Gastroesophageal sphincter (tissue), 4 donors: ENCODE measurements at regions not wholly inside any gene's neighbourhood (a gene's known extent, or its start where the extent isn't known, plus 50 kb on each side); places are given as distances from the start of the nearest gene placed in this dataset.

Experiments used
- ATAC-seq: fragments of 150-250 bp; one replicate; pipeline ENCODE4 v1.9.1; 2016; ENCODE audit warnings: mild to moderate bottlenecking, moderate library complexity
- H3K27ac ChIP-seq, 4 donors: fragments of 200-600 bp; sonication (generic) in 3 of 4; 1 replicate in 3 of 4; 2 replicates in 1 of 4; pipeline ENCODE4 v1.5.1; 2016 to 2019
- H3K27me3 ChIP-seq: fragments of 200-600 bp; sonication (generic); one replicate; pipeline ENCODE4 v1.5.1; 2019
- H3K36me3 ChIP-seq, 2 donors: fragments of 200-600 bp; sonication (generic); one replicate each; pipeline ENCODE4 v1.5.1; 2019; ENCODE audit warnings: control low read depth in 1 of 2
- H3K4me1 ChIP-seq, 3 donors: fragments of 200-600 bp; sonication (generic); 1 replicate in 2 of 3; 2 replicates in 1 of 3; pipeline ENCODE4 v1.5.1; 2016 to 2019; ENCODE audit warnings: control low read depth in 2 of 3
- H3K4me3 ChIP-seq, 2 donors: fragments of 200-600 bp; sonication (generic); one replicate each; pipeline ENCODE4 v1.5.1; 2019; ENCODE audit warnings: mild to moderate bottlenecking in 1 of 2, moderate library complexity in 1 of 2
- H3K9me3 ChIP-seq, 3 donors: fragments of 200-600 bp; sonication (generic); one replicate each; pipeline ENCODE4 v1.5.1; 2017 to 2019; ENCODE audit warnings: control low read depth in 2 of 3
- EP300 ChIP-seq: sonication (generic); formaldehyde crosslinking; IDR thresholded peaks from one replicate; pipeline ENCODE4 v1.6.1; 2017; ENCODE audit warnings: antibody characterized with exemption, mild to moderate bottlenecking
- POLR2A ChIP-seq, 2 donors: fragments of 450-650 bp; IDR thresholded peaks; one replicate each; pipeline ENCODE4 v1.6.1; 2017; ENCODE audit warnings: antibody characterized with exemption in 2 of 2, mild to moderate bottlenecking in 2 of 2, moderate library complexity in 1 of 2
- POLR2AphosphoS5 ChIP-seq: sonication (generic); formaldehyde crosslinking; IDR thresholded peaks from one replicate; pipeline ENCODE4 v1.6.1; 2017; ENCODE audit warnings: antibody characterized with exemption
- WGBS, 2 donors: methylation state at CpG; one replicate each; pipeline ENCODE4 v1.1.5; 2018; ENCODE audit warnings: low coverage in 1 of 2; 5-methylcytosine and 5-hydroxymethylcytosine counted together
- TF ChIP-seq, protein P1 (sequence below), 4 experiments: fragments of 200-600 bp in 2 of 4; fragments of 450-650 bp in 2 of 4; sonication (generic) in 1 of 4; IDR thresholded peaks; one replicate each; pipeline ENCODE4 v1.5.1; 2017 to 2019; ENCODE audit warnings: antibody characterized with exemption in 4 of 4, mild to moderate bottlenecking in 2 of 4, moderate library complexity in 2 of 4

- Histone ChIP-seq H3K4me3 (no peak overlapping the region), H3K9me3 (no peaks in the 10 kb centered on the region), H3K27ac (no peak overlapping the region), H3K4me1 (no peaks in the 10 kb centered on the region), H3K27me3 (no peaks in the 10 kb centered on the region), H3K36me3 (no peaks in the 10 kb centered on the region)
- ATAC-seq, result no peak
- TF ChIP-seq EP300, result no peak
These were observed 376.5 kb downstream of the LRRIQ3 start for GRCh38 chr1:73821520-73821919.

DNA sequence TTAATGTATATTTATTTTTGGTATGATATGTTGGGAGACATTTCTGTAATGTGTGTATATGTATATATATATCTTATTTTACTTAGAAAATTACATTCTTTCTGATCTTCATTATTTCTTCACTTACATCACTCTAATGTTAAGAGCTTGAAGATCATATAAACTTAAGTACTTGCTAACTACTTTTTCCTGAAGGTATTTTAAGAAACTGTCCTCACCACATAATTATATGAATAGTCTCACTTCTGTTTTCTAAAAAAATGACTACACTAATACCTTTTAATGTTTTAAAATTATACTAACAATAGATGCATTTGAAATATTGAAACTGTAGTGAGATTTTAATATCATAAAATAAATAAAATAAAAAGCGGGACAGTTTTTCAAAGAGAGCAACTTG is 377.1 kb downstream of the LRRIQ3 start:
- no peaks in the 10 kb centered on the region for H3K36me3 ChIP-seq
- H3K27ac ChIP-seq, result no peak overlapping the region
- no peak for ATAC-seq
- WGBS, 2 donors, result 80 to 81% methylated on average over 1 of the region's 1 CpG
- TF ChIP-seq, protein P1, sequence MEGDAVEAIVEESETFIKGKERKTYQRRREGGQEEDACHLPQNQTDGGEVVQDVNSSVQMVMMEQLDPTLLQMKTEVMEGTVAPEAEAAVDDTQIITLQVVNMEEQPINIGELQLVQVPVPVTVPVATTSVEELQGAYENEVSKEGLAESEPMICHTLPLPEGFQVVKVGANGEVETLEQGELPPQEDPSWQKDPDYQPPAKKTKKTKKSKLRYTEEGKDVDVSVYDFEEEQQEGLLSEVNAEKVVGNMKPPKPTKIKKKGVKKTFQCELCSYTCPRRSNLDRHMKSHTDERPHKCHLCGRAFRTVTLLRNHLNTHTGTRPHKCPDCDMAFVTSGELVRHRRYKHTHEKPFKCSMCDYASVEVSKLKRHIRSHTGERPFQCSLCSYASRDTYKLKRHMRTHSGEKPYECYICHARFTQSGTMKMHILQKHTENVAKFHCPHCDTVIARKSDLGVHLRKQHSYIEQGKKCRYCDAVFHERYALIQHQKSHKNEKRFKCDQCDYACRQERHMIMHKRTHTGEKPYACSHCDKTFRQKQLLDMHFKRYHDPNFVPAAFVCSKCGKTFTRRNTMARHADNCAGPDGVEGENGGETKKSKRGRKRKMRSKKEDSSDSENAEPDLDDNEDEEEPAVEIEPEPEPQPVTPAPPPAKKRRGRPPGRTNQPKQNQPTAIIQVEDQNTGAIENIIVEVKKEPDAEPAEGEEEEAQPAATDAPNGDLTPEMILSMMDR (IDR thresholded peaks at IDR 0.05), result no peak
- TF ChIP-seq POLR2AphosphoS5, result no peak
- no peak for TF ChIP-seq POLR2A (IDR thresholded peaks at IDR 0.05)
- no peak for TF ChIP-seq EP300
- no peaks in the 10 kb centered on the region for H3K4me1 ChIP-seq
- no peak overlapping the region for H3K4me3 ChIP-seq
- H3K9me3 ChIP-seq, result no peaks in the 10 kb centered on the region
- H3K27me3 ChIP-seq, result no peaks in the 10 kb centered on the region

DNA sequence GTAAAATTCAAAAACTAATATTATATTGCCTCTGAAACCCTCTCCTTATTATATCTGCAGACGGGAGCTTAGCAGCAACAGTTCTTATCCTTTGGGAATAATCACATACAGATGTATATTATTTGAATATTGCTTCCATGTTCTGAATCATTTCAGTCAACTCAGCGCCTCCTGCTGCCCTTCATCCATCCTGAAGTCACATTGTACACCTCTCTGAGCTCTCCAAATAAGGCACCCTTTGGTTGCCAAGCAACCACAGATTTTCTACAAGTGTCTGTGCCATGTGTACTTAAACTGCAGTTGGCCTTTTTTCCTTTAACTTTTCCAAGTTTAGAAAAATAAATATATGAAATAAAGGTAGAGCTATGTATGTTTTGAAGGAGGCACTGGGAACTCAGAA is 384.3 kb downstream of the LRRIQ3 start:
- H3K4me3 ChIP-seq, result no peak overlapping the region
- 21 to 46% methylated on average over 2 of the region's 2 CpGs for WGBS, 2 donors
- no peak for TF ChIP-seq POLR2A (IDR thresholded peaks at IDR 0.05)
- TF ChIP-seq EP300, result no peak
- TF ChIP-seq POLR2AphosphoS5, result no peak
- TF ChIP-seq, protein P1 (IDR thresholded peaks at IDR 0.05), result no peak
- H3K9me3 ChIP-seq, result no peaks in the 10 kb centered on the region
- H3K36me3 ChIP-seq, result no peaks in the 10 kb centered on the region
- no peak for ATAC-seq
- H3K27me3 ChIP-seq, result no peaks in the 10 kb centered on the region
- peaks cover 0 to 13% (median 0%) of the 10 kb centered on the region in 3 donors for H3K4me1 ChIP-seq
- H3K27ac ChIP-seq, result no peak overlapping the region

DNA sequence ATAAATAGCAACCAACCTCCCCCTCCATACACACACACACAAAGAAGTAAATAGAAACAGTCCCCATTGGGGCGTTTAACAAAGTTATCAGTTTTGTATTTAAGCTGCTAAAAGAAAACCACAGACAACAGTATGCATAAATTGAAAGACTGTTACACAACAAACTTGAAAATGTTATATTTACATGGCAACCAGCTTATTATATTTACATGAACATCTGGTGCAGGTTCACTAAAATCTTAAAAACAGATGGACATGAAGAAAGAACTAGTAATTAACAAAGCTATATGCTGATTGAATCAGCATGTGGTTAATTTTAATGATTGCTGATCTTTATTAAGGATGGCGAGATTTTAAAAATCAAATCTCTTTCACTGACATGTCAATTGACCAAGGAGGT is 384.7 kb downstream of the LRRIQ3 start:
- Histone ChIP-seq H3K27me3 (no peaks in the 10 kb centered on the region), H3K27ac (no peak overlapping the region), H3K9me3 (no peaks in the 10 kb centered on the region), H3K4me1 (peaks cover 0 to 13% (median 0%) of the 10 kb centered on the region in 3 donors), H3K36me3 (no peaks in the 10 kb centered on the region), H3K4me3 (no peak overlapping the region)
- 76 to 77% methylated on average over 2 of the region's 2 CpGs for WGBS, 2 donors
- TF ChIP-seq POLR2AphosphoS5, result no peak
- TF ChIP-seq EP300, result no peak
- TF ChIP-seq POLR2A (IDR thresholded peaks at IDR 0.05), result no peak
- TF ChIP-seq, protein P1 (IDR thresholded peaks at IDR 0.05), result no peak
- no peak for ATAC-seq

GRCh38 chr1:73811798-73812197 is 386.2 kb downstream of the LRRIQ3 start:
- WGBS, 2 donors, result 45 to 75% methylated on average over 2 to 3 of the region's 3 CpGs
- Histone ChIP-seq H3K36me3 (no peaks in the 10 kb centered on the region), H3K27ac (no peak overlapping the region), H3K4me3 (no peak overlapping the region), H3K4me1 (peaks cover 0 to 13% (median 0%) of the 10 kb centered on the region in 3 donors), H3K9me3 (no peaks in the 10 kb centered on the region), H3K27me3 (no peaks in the 10 kb centered on the region)
- TF ChIP-seq, protein P1 (IDR thresholded peaks at IDR 0.05), result no peak
- no peak for TF ChIP-seq POLR2AphosphoS5
- no peak for TF ChIP-seq EP300
- TF ChIP-seq POLR2A (IDR thresholded peaks at IDR 0.05), result no peak
- ATAC-seq, result no peak
